NCI-H748 (cell line): ENCODE measurements at regions not wholly inside any gene's neighbourhood (a gene's known extent, or its start where the extent isn't known, plus 50 kb on each side); places are given as distances from the start of the nearest gene placed in this dataset.
"Not testable (repeated sequence)": the region's sequence is repeated elsewhere in the genome, so short reads cannot be mapped to it uniquely, and the experiment has no call there.

ENCODE experiments used
- DNase-seq: peaks from one replicate; lab custom pipeline; 2025; ENCODE audit not compliant: unreplicated experiment; lab: John Stamatoyannopoulos, UW

DNA sequence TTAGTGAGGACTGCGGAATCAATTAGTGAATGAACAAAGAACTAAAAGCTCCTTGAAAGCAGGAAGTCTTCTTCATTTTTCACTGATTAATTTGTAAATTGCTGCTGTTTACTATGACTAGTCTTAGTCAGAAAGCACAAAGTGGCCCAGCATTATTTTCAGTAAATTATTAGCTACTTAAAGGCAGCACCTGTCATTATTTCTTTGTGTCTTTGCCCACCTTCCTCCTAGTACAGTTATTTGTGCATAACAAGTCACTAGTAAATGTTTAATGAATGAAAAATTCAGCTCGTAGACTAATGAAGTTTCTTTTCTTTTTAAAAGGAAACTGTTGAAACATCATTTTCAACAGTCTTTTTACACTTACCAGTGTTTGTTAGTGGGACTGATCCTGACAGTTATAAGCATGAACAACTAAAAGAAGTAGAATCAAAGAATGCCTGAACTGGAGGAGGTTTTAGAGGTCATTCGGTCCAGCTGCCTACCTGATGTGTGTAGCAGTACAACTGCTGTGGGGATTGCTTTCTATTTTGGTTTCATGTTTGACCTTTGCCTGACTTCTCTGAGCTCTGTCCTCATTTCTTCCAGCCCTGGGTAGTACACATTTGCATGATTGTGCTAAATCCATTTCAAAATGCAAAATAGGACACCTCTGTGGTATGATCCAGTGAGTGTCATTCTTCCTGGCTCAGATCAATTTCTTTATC, 140.0 kb upstream of the PHYHIPL start:
- DNase-seq: no peak

DNA sequence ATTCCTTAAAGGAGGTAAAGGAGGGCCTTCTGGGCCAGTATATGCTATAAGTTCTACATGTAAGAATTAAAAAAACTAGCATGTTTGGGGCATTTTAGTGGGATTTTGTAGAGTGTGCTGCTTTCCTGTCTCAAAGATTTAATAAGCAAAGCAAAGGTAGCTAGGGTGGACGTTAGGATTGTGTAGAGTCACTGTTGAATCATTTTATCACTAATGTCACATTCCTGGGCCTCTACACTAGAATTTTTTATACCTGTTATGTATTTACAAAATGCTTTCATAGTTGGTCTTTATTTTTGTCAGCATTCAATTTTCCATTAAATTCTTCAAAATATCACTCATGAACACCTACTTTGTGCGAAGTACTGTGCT, 139.4 kb upstream of the PHYHIPL start:
- no peak for DNase-seq

DNA sequence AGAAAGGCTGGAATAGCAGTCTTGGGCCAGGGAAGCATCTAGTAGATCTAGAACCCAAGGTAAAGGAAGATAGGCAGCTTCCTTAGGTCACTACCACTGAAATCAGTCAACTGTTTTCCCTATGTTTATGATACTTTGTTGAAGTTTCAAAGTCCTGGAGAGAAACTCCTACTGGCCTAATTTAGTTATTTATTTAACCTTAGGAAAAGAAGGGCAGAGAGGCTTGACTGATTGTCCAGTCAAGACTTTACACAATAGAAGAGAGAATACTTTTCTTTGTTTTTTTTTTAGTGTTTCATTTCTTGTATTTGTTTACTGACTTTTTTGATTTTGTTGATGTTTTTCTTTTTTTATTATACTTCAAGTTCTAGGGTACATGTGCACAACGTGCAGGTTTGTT, 138.9 kb upstream of the PHYHIPL start:
- DNase-seq: no peak

DNA sequence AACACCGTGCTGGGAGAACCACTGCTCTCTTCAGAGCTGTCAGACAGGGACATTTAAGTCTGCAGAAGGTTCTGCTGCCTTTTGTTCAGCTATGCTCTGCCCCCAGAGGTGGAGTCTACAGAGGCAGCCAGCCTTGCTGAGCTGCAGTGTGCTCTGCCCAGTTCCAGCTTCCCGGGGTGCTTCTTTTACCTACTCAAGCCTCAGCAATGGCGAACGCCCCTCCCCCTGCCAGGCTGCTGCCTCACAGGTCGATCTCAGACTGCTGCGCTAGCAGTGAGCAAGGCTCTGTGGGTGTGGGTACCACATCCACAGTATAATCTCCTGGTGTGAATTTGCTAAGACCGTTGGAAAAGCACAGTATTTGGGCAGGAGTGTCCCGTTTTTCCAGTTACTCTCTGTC, 133.1 kb upstream of the PHYHIPL start:
- peak; percentile 21 for DNase-seq

DNA sequence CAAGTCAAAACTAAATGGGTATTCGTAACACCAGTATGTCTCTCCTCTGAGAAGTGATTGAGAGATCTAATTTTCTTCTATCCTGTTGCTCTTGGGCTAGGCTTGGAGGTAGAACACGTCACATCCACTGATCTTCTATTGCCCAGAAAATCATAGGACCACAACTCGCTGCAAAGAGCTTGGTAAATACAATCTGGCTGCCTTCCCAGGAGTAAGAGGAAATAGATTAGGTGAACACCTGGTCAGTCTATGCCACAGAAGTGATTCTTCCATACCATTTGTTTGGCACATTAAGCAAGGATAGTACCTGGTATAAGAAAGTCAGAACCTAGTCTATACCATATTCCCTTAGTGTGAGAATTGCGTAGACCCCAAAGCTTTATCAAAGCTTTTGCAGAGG, 129.3 kb upstream of the PHYHIPL start:
- peak; percentile 24 for DNase-seq

DNA sequence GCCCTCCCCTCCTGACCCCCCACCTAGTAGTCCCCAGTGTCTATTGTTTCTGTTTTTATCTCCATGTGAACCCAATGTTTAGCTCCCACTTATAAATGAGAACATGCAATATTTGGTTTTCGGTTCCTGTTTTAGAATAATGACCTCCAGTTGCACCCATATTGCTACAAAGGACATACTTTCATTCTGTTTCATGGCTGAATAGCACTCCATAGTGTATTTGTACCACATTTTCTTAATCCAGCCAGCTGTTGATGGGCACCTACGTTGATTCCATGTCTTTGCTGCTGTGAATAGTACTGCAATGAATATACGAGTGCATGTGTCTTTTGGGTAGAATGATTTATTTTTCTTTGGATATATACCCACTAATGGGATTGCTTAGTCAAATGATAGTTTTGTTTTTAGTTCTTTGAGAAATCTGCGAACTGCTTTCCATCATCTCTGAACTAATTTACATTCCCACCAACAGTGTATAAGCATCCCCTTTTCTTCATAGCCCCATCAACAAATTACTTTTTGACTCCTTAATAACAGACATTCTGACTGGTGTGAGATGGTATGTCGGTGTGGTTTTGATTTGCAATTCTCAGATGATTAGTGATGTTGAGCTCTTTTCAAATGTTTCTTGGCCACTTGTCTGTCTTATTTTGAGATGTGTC, 128.4 kb upstream of the PHYHIPL start:
- no peak for DNase-seq

DNA sequence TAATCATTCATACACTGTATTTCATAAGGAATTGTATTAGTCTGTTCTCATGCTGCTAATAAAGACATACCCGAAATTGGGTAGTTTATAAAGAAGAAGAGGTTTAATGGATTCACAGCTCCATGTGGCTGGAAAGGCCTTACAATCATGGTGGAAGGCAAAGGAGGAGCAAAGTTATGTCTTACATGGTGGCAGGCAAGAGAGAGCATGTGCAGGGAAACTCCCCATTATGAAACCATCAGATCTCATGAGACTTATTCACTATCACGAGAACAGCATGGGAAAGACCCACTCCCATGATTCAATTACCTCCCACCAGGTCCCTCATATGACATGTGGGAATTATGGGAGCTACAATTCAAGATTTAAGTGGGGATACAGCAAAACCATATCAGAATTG, 122.9 kb upstream of the PHYHIPL start:
- DNase-seq: not testable (repeated sequence)

DNA sequence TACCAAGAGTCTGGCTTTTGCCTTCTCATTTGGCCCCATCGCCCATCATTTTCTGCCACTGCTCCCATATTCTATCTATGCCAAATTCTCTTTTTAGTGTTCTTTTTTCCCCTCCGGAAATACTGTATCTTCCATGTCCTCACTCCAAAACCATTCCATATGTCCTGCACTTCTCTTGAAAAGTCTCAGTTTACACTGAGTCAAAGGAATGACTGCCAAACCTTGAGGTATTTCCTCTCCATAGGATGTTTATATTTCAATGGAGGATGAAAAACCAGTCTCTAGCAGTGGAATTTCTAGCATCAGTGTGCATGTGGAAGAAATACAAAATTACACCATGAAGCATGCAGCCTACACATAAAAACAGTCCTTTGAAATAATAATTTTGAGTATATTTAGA, 121.4 kb upstream of the PHYHIPL start:
- no peak for DNase-seq

DNA sequence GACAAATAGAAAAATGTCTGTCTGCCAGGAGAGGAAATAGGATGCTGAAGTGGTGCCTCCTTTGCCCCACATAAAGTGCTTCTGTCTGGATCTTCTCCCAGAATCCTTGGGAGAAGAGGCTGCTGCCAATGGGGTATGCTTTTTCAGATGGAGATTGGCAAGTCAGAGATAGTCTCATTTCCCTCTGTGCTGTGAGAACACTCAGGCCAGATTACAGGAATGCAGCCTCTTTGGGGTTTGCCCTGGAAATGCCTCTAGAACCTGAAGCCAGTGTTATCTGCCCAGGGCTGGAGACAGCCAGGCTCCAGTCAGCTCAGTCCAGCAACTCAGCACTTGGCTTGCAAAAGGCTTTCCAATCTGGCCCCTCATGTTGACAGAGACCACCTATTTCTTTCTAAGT, 119.1 kb upstream of the PHYHIPL start:
- no peak for DNase-seq

DNA sequence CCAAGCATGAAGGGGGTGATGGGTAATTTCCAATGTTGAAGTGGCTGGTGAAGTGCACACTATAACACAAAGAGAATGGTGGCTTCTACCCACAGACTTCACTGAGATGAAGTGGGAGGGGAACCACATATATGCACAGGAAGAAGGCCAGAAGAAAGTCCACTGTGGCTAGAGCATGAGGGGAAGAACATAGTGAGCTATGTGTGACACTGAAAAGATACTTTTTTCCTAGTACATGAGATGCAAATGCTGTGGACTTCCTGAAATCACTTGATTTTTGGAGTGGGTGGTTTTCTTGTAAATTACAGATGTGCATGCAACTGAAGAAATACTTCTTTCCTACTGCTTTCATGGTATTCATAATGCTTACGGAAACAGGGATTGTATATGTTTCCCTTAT, 115.6 kb upstream of the PHYHIPL start:
- DNase-seq: no peak

DNA sequence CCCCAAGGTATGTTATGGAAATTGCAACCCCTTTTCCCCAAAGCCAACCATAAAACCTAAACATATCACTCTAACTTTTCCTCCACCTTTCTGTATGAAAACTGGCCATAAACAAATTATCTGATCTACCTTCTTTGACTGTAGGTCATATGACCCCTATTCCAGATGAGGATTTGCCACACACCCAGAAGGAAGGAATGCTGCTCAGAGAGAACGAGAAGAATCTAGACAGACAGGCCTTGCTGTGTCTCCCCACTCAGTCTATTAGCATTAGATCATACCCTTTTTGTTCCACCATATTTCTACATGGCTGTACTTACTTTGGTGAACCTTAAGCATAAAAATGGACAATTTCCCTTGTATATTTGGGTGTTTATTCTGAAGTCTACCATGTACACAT, 113.0 kb upstream of the PHYHIPL start:
- no peak for DNase-seq

DNA sequence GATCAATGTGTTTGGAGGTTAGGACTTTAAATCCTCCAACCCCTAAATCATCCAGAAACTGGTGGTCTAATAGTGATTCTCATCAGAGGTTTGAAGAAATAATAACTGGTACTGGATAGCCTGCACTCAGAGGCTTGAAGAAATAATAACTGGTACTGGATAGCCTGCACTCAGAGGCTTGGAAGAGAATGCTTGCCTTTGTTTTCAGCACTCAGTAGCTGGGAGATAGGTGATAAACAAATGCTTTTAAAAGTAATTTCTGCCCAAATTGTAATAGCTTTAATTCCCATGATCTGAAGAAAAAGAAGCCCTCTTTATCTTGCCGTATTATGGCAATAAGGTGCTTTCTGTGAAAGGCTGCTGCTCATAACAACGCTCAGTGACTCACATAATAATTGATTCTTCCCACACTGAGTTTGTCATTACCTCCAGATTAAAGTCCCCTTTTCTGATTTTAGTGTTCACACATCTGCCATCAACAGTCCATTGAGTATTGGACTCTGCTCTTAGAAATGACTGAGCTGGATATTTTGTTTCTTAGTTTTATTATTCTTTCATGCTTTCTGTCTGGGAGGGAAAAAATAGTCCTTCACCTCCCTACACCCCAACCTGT, 112.3 kb upstream of the PHYHIPL start:
- DNase-seq: no peak

DNA sequence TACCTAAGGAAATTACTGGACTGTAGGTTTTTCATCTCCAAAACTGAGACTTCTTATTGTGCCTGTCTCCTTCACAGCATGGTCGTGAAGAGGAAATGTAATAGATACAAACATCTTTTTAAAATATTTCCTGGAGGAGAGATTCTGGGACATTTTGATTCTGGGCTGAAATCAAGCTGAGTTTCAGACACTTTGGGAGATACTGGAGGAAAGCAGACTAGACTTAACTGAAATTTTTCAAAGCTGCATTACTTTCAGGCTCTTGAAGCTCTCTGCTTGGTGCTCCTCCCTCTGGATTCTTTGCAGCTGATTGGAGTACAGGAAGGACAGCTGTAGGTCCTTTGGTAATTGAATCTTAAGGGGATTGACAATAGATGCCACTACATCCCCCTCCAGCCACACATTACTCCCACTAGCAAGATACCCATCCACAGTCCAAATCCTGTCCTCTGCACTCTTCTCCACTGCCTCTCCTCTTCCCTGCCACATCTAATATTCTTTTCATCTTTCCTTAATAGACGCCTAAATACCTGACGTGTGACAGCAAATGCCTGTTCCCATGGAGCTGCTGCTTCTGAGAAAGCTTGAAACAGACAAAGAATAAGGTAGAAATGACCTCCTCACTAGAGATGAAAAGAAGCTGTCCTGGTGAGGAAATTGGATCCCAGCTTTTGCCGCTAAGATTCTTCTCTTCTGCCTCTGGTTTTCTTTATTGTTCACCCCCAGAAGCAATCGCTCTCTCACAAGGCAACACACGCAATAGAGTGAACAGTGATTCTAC, 111.5 kb upstream of the PHYHIPL start:
- no peak for DNase-seq

DNA sequence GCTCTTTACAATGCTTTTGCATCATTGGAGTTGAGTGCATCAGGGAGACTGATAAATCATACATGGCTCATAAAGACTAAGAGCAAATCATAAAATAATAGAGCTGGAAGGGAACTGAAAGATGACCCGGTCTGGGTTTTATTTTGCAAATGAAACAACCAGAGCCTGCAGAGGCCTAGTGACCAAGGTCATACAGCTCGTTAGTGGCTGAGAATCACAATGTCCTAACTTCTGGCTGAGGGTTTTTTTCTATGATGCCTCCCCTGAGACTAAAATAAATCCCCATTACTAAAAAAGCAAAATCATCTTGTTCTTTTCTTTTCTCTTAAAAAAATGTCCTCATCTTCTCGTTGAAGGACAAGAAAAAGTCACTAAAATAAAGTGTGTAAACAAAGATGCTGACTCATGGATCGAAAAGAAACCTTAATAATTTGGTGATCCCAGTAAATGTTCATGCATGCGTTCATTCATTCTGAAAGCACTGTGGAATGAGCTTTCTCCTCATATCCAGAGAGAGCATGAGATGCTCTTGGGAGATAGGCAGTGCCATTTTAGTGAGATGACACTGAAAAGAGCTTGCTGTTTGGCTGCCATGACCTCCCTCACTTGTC, 107.8 kb upstream of the PHYHIPL start:
- DNase-seq: no peak

DNA sequence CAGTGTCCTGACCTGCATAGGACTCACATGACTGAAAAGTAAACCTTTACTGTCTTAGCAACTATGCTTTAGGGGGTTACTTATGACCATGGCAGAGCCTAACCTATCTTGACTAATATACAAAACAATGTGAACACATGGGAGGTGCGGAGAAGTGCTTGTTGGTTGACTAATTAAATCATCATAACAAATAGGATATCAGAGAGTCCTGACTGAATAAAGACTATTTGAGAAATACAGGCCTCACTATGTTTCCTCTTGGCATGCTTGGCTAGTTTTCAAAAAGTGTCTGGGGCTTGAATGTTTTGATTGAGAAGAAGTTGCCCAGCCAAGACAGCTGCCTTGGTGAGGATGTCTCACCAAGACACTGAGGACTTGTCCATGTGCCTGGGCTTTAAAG, 104.4 kb upstream of the PHYHIPL start:
- DNase-seq: no peak

DNA sequence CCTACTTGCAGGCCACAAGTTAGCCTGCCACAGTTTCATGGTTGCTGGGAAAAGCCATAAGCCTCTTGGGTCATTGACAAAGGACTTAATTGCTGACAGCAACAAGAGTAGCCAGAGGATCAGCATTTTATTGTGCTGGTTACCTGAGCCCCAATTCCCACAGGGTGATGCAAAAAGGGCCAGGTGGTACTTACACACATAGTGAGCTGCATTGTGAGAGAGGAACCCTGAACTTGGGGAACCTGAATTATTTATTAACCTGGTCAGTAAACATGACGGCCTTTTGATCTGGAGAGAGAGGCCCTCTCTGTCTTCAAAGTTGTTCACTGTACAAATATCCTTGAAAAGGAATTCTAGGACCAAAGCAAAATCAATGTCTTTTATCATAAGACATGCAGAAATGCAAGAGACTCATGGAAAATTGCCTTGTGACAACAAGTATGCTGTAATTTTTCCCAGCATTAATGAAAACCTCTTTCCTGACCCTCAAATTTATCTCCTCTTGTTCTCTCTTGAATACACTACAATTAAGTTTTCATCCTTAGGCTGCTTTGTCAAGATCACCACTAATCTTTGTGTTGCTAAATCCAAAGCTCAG, 102.9 kb upstream of the PHYHIPL start:
- no peak for DNase-seq

DNA sequence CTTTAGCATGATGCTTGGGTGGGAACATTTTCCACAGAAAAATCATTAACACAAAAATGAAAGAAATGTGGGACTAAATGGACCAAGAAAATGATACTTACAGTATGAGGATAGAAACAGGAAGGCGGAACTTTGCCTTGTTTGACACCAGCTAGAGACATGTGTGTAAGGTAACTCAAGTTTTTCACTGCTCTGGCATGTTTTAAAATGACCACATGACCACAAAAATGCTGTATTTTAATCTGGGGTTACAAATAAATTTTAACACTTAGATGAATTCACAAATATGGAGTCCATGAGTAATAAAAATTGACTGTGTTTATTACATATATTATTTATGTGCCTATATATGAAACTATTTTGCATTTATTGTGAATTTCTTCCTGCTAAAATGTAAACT, 100.9 kb upstream of the PHYHIPL start:
- no peak for DNase-seq

DNA sequence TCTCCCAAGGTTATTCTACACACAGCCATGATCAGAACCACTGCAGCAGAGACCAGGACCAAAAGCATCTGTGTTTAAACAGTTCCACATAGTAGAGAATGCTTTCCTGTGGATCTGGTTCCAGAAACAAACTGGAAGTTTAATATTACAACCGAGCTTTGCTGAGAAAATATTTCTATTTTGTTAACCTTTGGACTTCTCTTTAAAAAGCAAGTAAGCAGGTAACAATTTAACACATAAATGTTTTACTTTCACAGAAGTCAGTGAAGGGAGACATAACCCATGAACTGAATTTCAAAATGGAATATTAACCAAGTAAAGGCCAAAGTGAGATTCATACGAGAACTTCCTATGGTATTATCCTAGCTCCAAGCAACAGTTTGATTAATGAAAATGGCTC, 98.6 kb upstream of the PHYHIPL start:
- no peak for DNase-seq

DNA sequence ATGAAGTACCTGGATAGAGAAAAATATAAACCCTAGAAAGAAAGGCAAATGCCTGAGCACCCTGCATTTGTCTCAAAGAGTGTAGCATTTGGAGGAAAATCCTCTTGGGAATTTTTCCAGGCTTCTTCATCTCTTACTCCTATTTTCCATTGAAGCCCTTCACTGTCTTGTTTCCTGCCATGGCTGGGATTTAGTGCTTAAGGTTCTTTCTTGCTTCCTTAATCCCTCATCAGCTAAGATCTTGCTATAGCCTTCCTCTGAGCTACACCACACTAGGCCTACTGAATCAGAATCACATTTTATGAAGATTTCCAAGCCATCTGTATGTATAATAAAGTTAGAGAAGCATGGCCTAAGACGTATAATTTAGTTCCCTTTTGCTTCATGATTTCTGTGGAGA, 97.5 kb upstream of the PHYHIPL start:
- DNase-seq: no peak

DNA sequence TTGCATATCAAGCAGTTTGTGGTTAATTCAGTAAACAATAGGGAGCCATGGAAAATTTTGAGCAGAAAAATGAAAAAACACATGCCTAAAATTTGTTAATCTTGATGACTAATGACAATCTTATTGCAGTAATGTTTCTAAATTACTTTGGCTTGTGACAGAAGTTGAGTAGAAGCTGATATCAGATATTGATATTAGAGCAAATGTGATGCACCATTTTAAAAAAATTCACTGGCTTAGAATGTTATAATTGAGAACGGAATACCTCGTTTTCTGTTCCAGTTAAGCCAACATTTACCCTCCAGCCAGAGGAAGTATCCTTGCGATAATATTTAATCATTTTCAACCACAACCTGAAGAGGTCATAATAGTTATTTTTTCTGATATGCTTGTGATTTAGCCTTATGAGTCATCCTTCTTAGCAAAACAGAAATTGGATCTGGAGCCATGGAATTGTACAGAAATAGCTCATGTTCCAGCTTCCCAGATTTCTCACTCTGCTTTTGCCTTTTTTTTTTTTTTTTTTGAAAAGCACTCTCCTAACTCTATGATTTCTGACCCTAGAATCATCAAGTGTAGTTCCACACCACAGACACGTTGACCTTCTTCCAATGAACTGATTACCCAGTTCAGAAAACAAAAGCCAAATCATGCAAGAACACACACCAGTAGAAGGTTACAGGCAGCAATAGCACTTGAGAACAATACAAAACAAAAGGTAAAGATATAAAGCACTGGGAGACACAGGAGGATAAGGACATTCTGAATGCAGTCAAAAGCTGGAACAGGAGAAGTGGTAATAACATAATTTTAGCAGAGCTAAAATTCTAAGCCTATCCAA, 96.8 kb upstream of the PHYHIPL start:
- DNase-seq: no peak
